HG02759 (cell line): ENCODE measurements at regions not wholly inside any gene's neighbourhood (a gene's known extent, or its start where the extent isn't known, plus 50 kb on each side); places are given as distances from the start of the nearest gene placed in this dataset.
"Not testable (repeated sequence)": the region's sequence is repeated elsewhere in the genome, so short reads cannot be mapped to it uniquely, and the experiment has no call there.

Experiments
- ATAC-seq: cut with Tn5 transposase; IDR thresholded peaks from one replicate; pipeline ENCODE4 v1.9.1; 2021; ENCODE audit warnings: mild to moderate bottlenecking, moderate library complexity; ENCODE audit not compliant: unreplicated experiment

- no peak for ATAC-seq
Measured at GRCh38 chr14:51574009-51574408, 77.7 kb upstream of the FRMD6 start.

GRCh38 chr14:51575349-51576116, 76.2 kb upstream of the FRMD6 start:
- ATAC-seq = no peak

GRCh38 chr14:51576117-51576430, 75.6 kb upstream of the FRMD6 start:
- no peak for ATAC-seq

GRCh38 chr14:51576879-51577278, 74.8 kb upstream of the FRMD6 start:
- ATAC-seq = no peak

- no peak for ATAC-seq
Measured at GRCh38 chr14:51578853-51579252, 72.9 kb upstream of the FRMD6 start.

GRCh38 chr14:51581017-51581881, 70.5 kb upstream of the FRMD6 start:
- ATAC-seq = no peak

- ATAC-seq = no peak
Measured at GRCh38 chr14:51582437-51582836, 69.3 kb upstream of the FRMD6 start.

- ATAC-seq = no peak
Measured at GRCh38 chr14:51585055-51585454, 66.7 kb upstream of the FRMD6 start.

GRCh38 chr14:51592836-51593235, 58.9 kb upstream of the FRMD6 start:
- no peak for ATAC-seq

GRCh38 chr14:51593397-51593796, 58.3 kb upstream of the FRMD6 start:
- ATAC-seq = no peak

GRCh38 chr14:51595881-51596455, 55.7 kb upstream of the FRMD6 start:
- ATAC-seq = no peak

- ATAC-seq = no peak
Measured at GRCh38 chr14:51596488-51597117, 55.1 kb upstream of the FRMD6 start.

- no peak for ATAC-seq
Measured at GRCh38 chr14:51597261-51598001, 54.3 kb upstream of the FRMD6 start.

- not testable (repeated sequence) for ATAC-seq
Measured at GRCh38 chr14:51598924-51599600, 52.6 kb upstream of the FRMD6 start.

GRCh38 chr14:51600658-51601057, 51.1 kb upstream of the FRMD6 start:
- no peak for ATAC-seq
